SK-N-SH (cell line): ENCODE measurements at regions not wholly inside any gene's neighbourhood (a gene's known extent, or its start where the extent isn't known, plus 50 kb on each side); places are given as distances from the start of the nearest gene placed in this dataset.

Experiments
- CTCF ChIP-seq: fragments of 200-600 bp; sonication (generic); IDR thresholded peaks from 2 replicates; pipeline ENCODE4 v1.6.1; 2017; ENCODE audit warnings: antibody characterized with exemption, mild to moderate bottlenecking, moderate library complexity
- EP300 ChIP-seq, 2 experiments: IDR thresholded peaks; 2 replicates each; pipeline versions ENCODE4 v1.4.0 to v1.6.1; 2012; ENCODE audit warnings: borderline replicate concordance in 1 of 2, low read depth in 1 of 2, low read length in 1 of 2
- EZH2phosphoT487 ChIP-seq: fragments of 200-600 bp; sonication (generic); IDR thresholded peaks from 2 replicates; pipeline ENCODE4 v1.6.1; 2017; ENCODE audit warnings: low read depth, mixed run types, mild to moderate bottlenecking, antibody characterized with exemption, moderate library complexity, borderline replicate concordance
- FOXM1 ChIP-seq: IDR thresholded peaks from 2 replicates; pipeline ENCODE4 v1.4.0; 2012; ENCODE audit warnings: low read depth, mild to moderate bottlenecking
- POLR2AphosphoS5 ChIP-seq: IDR thresholded peaks from 2 replicates; pipeline ENCODE4 v1.6.1; 2012; ENCODE audit warnings: low read depth, low read length
- REST ChIP-seq: IDR thresholded peaks from 2 replicates; pipeline ENCODE4 v1.6.1; 2012; ENCODE audit warnings: mild to moderate bottlenecking, low read depth, low read length, moderate library complexity
- SIN3A ChIP-seq: IDR thresholded peaks from 2 replicates; pipeline ENCODE4 v1.6.1; 2012; ENCODE audit warnings: low read depth, mild to moderate bottlenecking, low read length, moderate library complexity, borderline replicate concordance
- TAF1 ChIP-seq: IDR thresholded peaks from 2 replicates; pipeline ENCODE4 v1.6.1; 2012; ENCODE audit warnings: low read depth, mild to moderate bottlenecking, low read length, moderate library complexity, borderline replicate concordance
- USF2 ChIP-seq: fragments of 150-350 bp; IDR thresholded peaks from 2 replicates; pipeline ENCODE4 v1.6.1; 2017; ENCODE audit warnings: antibody characterized with exemption, low read length, low read depth, borderline replicate concordance
- ZBTB33 ChIP-seq: IDR thresholded peaks from 2 replicates; pipeline ENCODE4 v1.4.0; 2012; ENCODE audit warnings: low read depth, borderline replicate concordance

GRCh38 chr6:88365656-88366055 lies 199.5 kb upstream of the CNR1 start:
- TF ChIP-seq EZH2phosphoT487 (no peak), CTCF (no peak), SIN3A (no peak), TAF1 (no peak), REST (no peak), USF2 (no peak), EP300 (IDR thresholded peaks at IDR 0.05; ENCODE audit: borderline replicate concordance in 1 of 2, low read depth in 1 of 2, low read length in 1 of 2) (no peak), FOXM1 (no peak), ZBTB33 (no peak), POLR2AphosphoS5 (no peak)
